Common myeloid progenitor, CD34-positive (primary cell): ENCODE measurements at regions not wholly inside any gene's neighbourhood (a gene's known extent, or its start where the extent isn't known, plus 50 kb on each side); places are given as distances from the start of the nearest gene placed in this dataset.

Source experiments
- CTCF ChIA-PET: fragments of 350-600 bp; sonication (Branson Sonifier 250); formaldehyde crosslinking; loops from one replicate; lab custom pipeline; 2021; ENCODE audit warnings: antibody characterized with exemption; lab: Charles Lee
- POLR2A ChIA-PET: fragments of 350-600 bp; sonication (Branson Sonifier 250); formaldehyde crosslinking; loops from one replicate; lab custom pipeline; 2021; ENCODE audit warnings: antibody characterized with exemption; lab: Charles Lee
- DNase-seq, 3 donors: peaks; one replicate each; pipeline versions ENCODE4 v3.0.0 to v3.0.0-alpha.2; 2013
- H3K27ac ChIP-seq, 2 experiments: 1 replicate in 1 of 2; 2 replicates in 1 of 2; pipeline ENCODE4 v1.7.0; 2013; ENCODE audit warnings: inconsistent platforms in 2 of 2, low read length in 2 of 2, mild to moderate bottlenecking in 2 of 2, low read depth in 1 of 2, moderate library complexity in 1 of 2; ENCODE audit not compliant: severe bottlenecking in 2 of 2, insufficient read depth in 1 of 2, poor library complexity in 1 of 2
- H3K27me3 ChIP-seq, 5 experiments: replicated peaks in 2 of 5; 1 replicate in 3 of 5; 2 replicates in 2 of 5; pipeline versions ENCODE4 v1.6.1 to v1.7.0; 2013; ENCODE audit warnings: low read length in 4 of 5, mild to moderate bottlenecking in 2 of 5, moderate library complexity in 2 of 5, inconsistent platforms in 1 of 5; ENCODE audit not compliant: insufficient read depth in 5 of 5, control insufficient read depth in 4 of 5
- H3K36me3 ChIP-seq, 4 experiments: 1 replicate in 2 of 4; 2 replicates in 2 of 4; pipeline versions ENCODE4 v1.6.1 to v1.7.0; 2013; ENCODE audit warnings: low read length in 3 of 4, control low read depth in 1 of 4, mild to moderate bottlenecking in 1 of 4; ENCODE audit not compliant: control insufficient read depth in 4 of 4, insufficient read depth in 4 of 4
- H3K4me1 ChIP-seq, 4 experiments: 1 replicate in 3 of 4; 2 replicates in 1 of 4; pipeline versions ENCODE4 v1.6.1 to v1.7.1; 2013; ENCODE audit warnings: low read length in 3 of 4, mild to moderate bottlenecking in 3 of 4, control low read depth in 1 of 4, inconsistent platforms in 1 of 4, moderate library complexity in 1 of 4; ENCODE audit not compliant: control insufficient read depth in 4 of 4, insufficient read depth in 4 of 4; ENCODE audit errors: control extremely low read depth in 1 of 4
- H3K4me3 ChIP-seq, 7 experiments: 1 replicate in 4 of 7; 2 replicates in 3 of 7; pipeline versions ENCODE4 v1.5.1 to v1.7.0; 2013; ENCODE audit warnings: mild to moderate bottlenecking in 7 of 7, low read length in 6 of 7, moderate library complexity in 6 of 7, inconsistent platforms in 2 of 7, low read depth in 2 of 7, control low read depth in 1 of 7; ENCODE audit not compliant: insufficient read depth in 4 of 7, control insufficient read depth in 1 of 7; ENCODE audit errors: extremely low read depth in 1 of 7
- H3K9me3 ChIP-seq, 5 experiments: 1 replicate in 4 of 5; 2 replicates in 1 of 5; pipeline versions ENCODE4 v1.6.1 to v1.7.1; 2013; ENCODE audit warnings: low read length in 4 of 5, mild to moderate bottlenecking in 2 of 5, inconsistent platforms in 1 of 5, low read depth in 1 of 5, moderate library complexity in 1 of 5; ENCODE audit not compliant: control insufficient read depth in 4 of 5, insufficient read depth in 2 of 5; ENCODE audit errors: control extremely low read depth in 1 of 5
- WGBS: methylation state at CpG from one replicate; pipeline ENCODE4 v1.1.5; 2013; ENCODE audit not compliant: insufficient coverage; 5-methylcytosine and 5-hydroxymethylcytosine counted together

DNA sequence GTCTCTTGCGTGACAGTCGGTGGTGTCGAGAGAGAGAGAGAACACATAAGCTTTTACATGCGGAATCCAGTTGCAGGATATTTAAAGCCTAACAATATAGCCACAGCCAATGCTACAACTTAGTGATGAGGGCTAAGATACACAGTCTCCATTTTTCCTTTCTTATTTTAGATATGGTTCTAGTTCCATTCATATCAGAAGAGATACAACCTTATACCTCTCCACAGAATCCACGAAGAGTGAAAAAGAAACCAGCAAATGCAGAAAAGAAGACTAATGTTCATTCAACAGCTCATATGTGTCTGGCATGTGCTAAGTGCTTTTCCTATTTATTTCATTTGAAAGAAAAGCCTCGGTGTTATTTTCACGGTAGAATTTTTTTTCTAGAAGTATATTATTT lies 249.0 kb upstream of the SLITRK1 start:
- H3K27ac ChIP-seq: no peak overlapping the region
- H3K27me3 ChIP-seq: no peaks in the 10 kb centered on the region
- 100% methylated on average over 2 of the region's 7 CpGs for WGBS
- H3K36me3 ChIP-seq: no peaks in the 10 kb centered on the region
- DNase-seq: no peak
- H3K4me3 ChIP-seq: no peak overlapping the region
- no peaks in the 10 kb centered on the region for H3K9me3 ChIP-seq
- CTCF ChIA-PET: no interaction called here
- H3K4me1 ChIP-seq: peaks cover 0 to 15% (median 2%) of the 10 kb centered on the region in 4 experiments
- POLR2A ChIA-PET: no interaction called here

DNA sequence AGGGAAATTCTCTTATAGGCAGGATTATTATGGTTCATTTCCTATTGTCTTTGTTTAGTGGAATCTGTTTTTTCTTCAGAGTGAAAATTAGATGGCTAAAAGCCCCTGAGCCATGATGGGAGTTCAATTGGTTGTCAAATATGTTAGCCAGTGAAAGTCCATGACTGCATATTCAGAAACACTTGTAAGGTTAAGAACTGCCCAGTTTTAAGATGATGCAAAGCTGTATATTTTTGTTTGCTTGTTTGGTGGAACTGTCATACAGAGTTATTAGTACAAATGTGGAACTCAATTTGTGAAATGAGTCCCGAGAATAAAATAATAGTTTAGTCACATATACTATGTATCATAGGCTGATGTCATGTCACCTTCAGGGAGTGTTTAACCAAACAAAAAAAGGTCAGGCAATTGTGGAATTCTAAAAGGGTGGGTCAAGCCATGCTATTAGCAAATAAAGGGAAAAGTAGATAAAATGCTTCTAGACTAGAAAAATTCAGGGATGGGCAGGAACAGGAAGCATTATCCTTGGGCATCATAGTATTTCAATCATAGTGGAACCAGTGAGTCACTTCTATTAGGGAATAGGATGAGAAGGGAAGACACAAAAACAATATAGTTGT lies 248.3 kb upstream of the SLITRK1 start:
- Histone ChIP-seq H3K4me1 (peaks cover 0 to 10% (median 0%) of the 10 kb centered on the region in 4 experiments), H3K9me3 (no peaks in the 10 kb centered on the region), H3K36me3 (no peaks in the 10 kb centered on the region), H3K27ac (no peak overlapping the region), H3K4me3 (no peak overlapping the region), H3K27me3 (no peaks in the 10 kb centered on the region)
- POLR2A ChIA-PET: no interaction called here
- CTCF ChIA-PET: no interaction called here
- WGBS: no CpG with 5 or more reads among the region's 1 CpG
- no peak for DNase-seq

- Histone ChIP-seq H3K36me3 (no peaks in the 10 kb centered on the region), H3K27ac (no peak overlapping the region), H3K4me3 (no peak overlapping the region), H3K4me1 (peaks cover 0 to 10% (median 0%) of the 10 kb centered on the region in 4 experiments), H3K9me3 (no peaks in the 10 kb centered on the region), H3K27me3 (no peaks in the 10 kb centered on the region)
- DNase-seq: no peak
- ChIA-PET CTCF (no interaction called here), POLR2A (interaction anchor here (0.8 kb wide), 1 partner anchor 102 kb away, joined by 4 read pairs; no protein-coding TSS in a partner anchor)
- WGBS: 100% methylated on average over 1 of the region's 2 CpGs
Observed at GRCh38 chr13:84129966-84130365, 247.7 kb upstream of the SLITRK1 start.

- DNase-seq: no peak
- Histone ChIP-seq H3K9me3 (no peaks in the 10 kb centered on the region), H3K4me1 (peaks cover 0 to 10% (median 0%) of the 10 kb centered on the region in 4 experiments), H3K27me3 (no peaks in the 10 kb centered on the region), H3K4me3 (no peak overlapping the region), H3K27ac (no peak overlapping the region), H3K36me3 (no peaks in the 10 kb centered on the region)
- CTCF ChIA-PET: no interaction called here
- 100% methylated on average over 7 of the region's 8 CpGs for WGBS
- POLR2A ChIA-PET: no interaction called here
Observed at GRCh38 chr13:84127597-84128128, 245.4 kb upstream of the SLITRK1 start.

- H3K4me3 ChIP-seq: no peak overlapping the region
- peak; percentile 43 to 78 (median 77) for DNase-seq
- 81% methylated on average over 4 of the region's 7 CpGs for WGBS
- H3K36me3 ChIP-seq: no peaks in the 10 kb centered on the region
- CTCF ChIA-PET: interaction anchor here (1.0 to 1.4 kb wide), 2 partner anchors 10 to 31 kb away, joined by 4 to 5 read pairs; no protein-coding TSS in a partner anchor
- no peaks in the 10 kb centered on the region for H3K9me3 ChIP-seq
- no peaks in the 10 kb centered on the region for H3K27me3 ChIP-seq
- POLR2A ChIA-PET: no interaction called here
- no peak overlapping the region for H3K27ac ChIP-seq
- peaks cover 0 to 10% (median 0%) of the 10 kb centered on the region in 4 experiments for H3K4me1 ChIP-seq
Observed at GRCh38 chr13:84126671-84127171, 244.4 kb upstream of the SLITRK1 start.

GRCh38 chr13:84121456-84121855 lies 239.2 kb upstream of the SLITRK1 start:
- Histone ChIP-seq H3K4me1 (peaks cover 0 to 8% (median 3%) of the 10 kb centered on the region in 4 experiments), H3K36me3 (no peaks in the 10 kb centered on the region), H3K27ac (no peak overlapping the region), H3K4me3 (no peak overlapping the region), H3K9me3 (peaks cover 0 to 2% (median 0%) of the 10 kb centered on the region in 5 experiments), H3K27me3 (no peaks in the 10 kb centered on the region)
- ChIA-PET CTCF (no interaction called here), POLR2A (no interaction called here)
- WGBS: 100% methylated on average over 1 of the region's 1 CpG
- DNase-seq: no peak

DNA sequence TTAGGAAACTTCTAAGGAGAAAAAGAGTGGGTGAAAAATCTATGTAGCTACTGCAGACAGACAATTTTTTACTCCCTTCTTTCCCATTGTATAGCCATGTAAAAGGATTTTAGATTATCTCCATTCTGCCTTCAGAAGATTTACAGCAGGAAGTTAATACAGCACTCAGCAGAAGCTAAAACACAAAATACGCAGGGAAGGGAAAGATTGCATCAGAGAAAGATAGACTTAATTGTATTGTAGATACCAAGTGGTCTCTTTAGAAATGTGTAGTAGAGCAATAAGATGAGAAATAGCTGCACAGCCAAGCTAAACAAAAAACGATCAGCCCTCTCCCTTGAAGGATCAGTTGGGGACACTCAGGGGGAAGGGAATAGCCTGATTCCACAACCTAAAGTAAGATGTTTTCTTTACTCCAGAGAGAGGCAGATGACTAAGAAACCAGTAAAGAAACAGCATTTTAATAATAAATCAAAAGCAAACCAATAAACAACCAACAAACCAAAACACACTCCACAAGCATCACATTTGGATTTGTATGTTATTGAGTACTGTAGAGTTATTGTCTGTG lies 236.7 kb upstream of the SLITRK1 start:
- Histone ChIP-seq H3K36me3 (no peaks in the 10 kb centered on the region), H3K27ac (peak overlapping the region in 1 of 2 experiments; percentile 11), H3K27me3 (no peaks in the 10 kb centered on the region), H3K9me3 (peaks cover 0 to 2% (median 0%) of the 10 kb centered on the region in 5 experiments), H3K4me1 (peaks cover 0 to 7% (median 3%) of the 10 kb centered on the region in 4 experiments), H3K4me3 (peak overlapping the region in 1 of 7 experiments; percentile 19)
- POLR2A ChIA-PET: no interaction called here
- WGBS: no CpG with 5 or more reads among the region's 2 CpGs
- CTCF ChIA-PET: no interaction called here
- DNase-seq: peak in 2 of 3 donors; percentile 28 to 32
